ENCODE measurements at regions not wholly inside any gene's neighbourhood (a gene's known extent, or its start where the extent isn't known, plus 50 kb on each side); places are given as distances from the start of the nearest gene placed in this dataset.

DNA sequence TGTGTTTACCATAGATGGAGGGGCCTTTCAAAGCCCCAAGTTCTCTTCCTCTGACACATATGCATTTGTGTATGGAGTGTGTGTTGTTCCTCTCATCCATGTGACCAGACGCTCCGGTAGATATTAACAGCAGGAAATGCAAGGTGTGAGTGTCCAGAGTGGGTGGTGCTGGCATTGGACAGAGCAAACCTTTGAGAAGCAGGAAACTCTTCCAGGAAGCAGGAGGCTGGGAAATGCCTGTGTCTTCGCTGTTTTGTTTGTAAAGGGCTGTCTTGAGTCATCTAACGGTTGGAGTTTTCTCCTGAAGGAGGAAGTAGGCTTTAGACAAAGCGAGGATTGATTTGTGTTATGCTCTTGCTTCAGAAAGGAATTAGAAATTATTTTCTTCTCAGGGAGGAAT, 370.9 kb downstream of the PLK2 start:
- Histone ChIP-seq H3K4me1 (replicated peaks in 1 of 4; ENCODE audit: control insufficient read depth in 3 of 4, insufficient read depth in 4 of 4, low read length in 3 of 4) (no peaks in the 10 kb centered on the region), H3K4ac (replicated peaks; ENCODE audit: insufficient read length, low read depth, low read length) (no peak overlapping the region), H3K79me2 (ENCODE audit: control insufficient read depth in 1 of 2, insufficient read depth in 2 of 2, low read length in 2 of 2) (no peaks in the 10 kb centered on the region), H2BK20ac (ENCODE audit: low read length) (no peak overlapping the region), H2BK5ac (ENCODE audit: low read depth, low read length) (no peak overlapping the region), H2BK12ac (ENCODE audit: low read depth, low read length) (no peak overlapping the region), H3K18ac (ENCODE audit: extremely low read depth, low read length) (no peak overlapping the region), H3K9ac (replicated peaks in 1 of 4; ENCODE audit: extremely low read depth in 1 of 4, low read depth in 3 of 4, low read length in 3 of 4) (no peak overlapping the region), H3K23ac (ENCODE audit: insufficient read length) (no peak overlapping the region), H3K4me3 (ENCODE audit: extremely low read depth in 1 of 4, insufficient read depth in 2 of 4, low read depth in 3 of 4, low read length in 4 of 4) (no peak overlapping the region), H3K23me2 (ENCODE audit: low read depth, low read length) (no peaks in the 10 kb centered on the region), H3K27me3 (replicated peaks in 1 of 4; ENCODE audit: control insufficient read depth in 3 of 4, extremely low read depth in 1 of 4, insufficient read depth in 3 of 4, low read length in 3 of 4) (no peaks in the 10 kb centered on the region), H2AFZ (ENCODE audit: low read length) (no peak overlapping the region), H3K27ac (ENCODE audit: low read depth, low read length) (no peak overlapping the region), H4K5ac (ENCODE audit: insufficient read length, low read depth, low read length) (no peak overlapping the region), H2AK5ac (ENCODE audit: low read depth, low read length) (no peak overlapping the region), H3K79me1 (ENCODE audit: low read depth, low read length) (no peaks in the 10 kb centered on the region), H3K14ac (ENCODE audit: insufficient read length) (no peak overlapping the region), H3K36me3 (ENCODE audit: control insufficient read depth in 2 of 4, insufficient read depth in 4 of 4, low read length in 3 of 4) (no peaks in the 10 kb centered on the region), H4K91ac (replicated peaks; ENCODE audit: insufficient read length, low read length) (no peak overlapping the region), H2BK15ac (ENCODE audit: low read length) (no peak overlapping the region), H2BK120ac (replicated peaks; ENCODE audit: low read depth, low read length) (no peak overlapping the region), H3K56ac (replicated peaks; ENCODE audit: insufficient read length, low read depth, low read length) (no peak overlapping the region), H3K9me3 (ENCODE audit: insufficient read depth in 2 of 2, low read depth in 1 of 2, low read length in 1 of 2) (no peaks in the 10 kb centered on the region), H4K8ac (ENCODE audit: extremely low read depth, insufficient read depth, low read length) (no peak overlapping the region), H3K4me2 (ENCODE audit: insufficient read depth in 1 of 2, low read depth in 2 of 2, low read length in 2 of 2) (no peak overlapping the region), H4K20me1 (replicated peaks in 1 of 2; ENCODE audit: control insufficient read depth in 1 of 2, insufficient read depth in 2 of 2, low read length in 2 of 2) (no peaks in the 10 kb centered on the region)
- no peak for DNase-seq (ENCODE audit: low read depth in 1 of 2, low spot score in 2 of 2)
- 97% methylated on average over 5 of the region's 5 CpGs; no CpG with 5 or more reads in 1 of the 2 experiments for WGBS, 2 experiments (ENCODE audit: extremely low coverage in 1 of 2, insufficient coverage in 1 of 2, insufficient read length in 1 of 2, insufficient replicate concordance in 2 of 2, low coverage in 1 of 2, low lambda C conversion rate in 2 of 2, missing lambda C conversion rate in 1 of 2)
- ChIA-PET CTCF (ENCODE audit: partially characterized antibody) (no interaction called here), POLR2A (ENCODE audit: partially characterized antibody) (no interaction called here)
- FAIRE-seq = no peak
- TF ChIP-seq NANOG (IDR thresholded peaks at IDR 0.05; ENCODE audit: insufficient read depth, low read depth, low read length, poor library complexity, severe bottlenecking) (no peak), CREB1 (IDR thresholded peaks at IDR 0.05) (no peak), BRCA1 (IDR thresholded peaks at IDR 0.05; ENCODE audit: low read depth, low read length) (no peak), SIX5 (IDR thresholded peaks at IDR 0.05; ENCODE audit: low read depth, low read length) (no peak), HDAC2 (IDR thresholded peaks at IDR 0.05; ENCODE audit: borderline replicate concordance in 1 of 2, low read depth in 2 of 2, low read length in 2 of 2) (no peak), CHD2 (IDR thresholded peaks at IDR 0.05; ENCODE audit: low read length) (no peak), TBP (IDR thresholded peaks at IDR 0.05; ENCODE audit: low read depth, low read length) (no peak), GABPA (IDR thresholded peaks at IDR 0.05; ENCODE audit: borderline replicate concordance, insufficient read depth, low read length) (no peak)

All from H1 (cell line).